ENCODE measurements at regions not wholly inside any gene's neighbourhood (a gene's known extent, or its start where the extent isn't known, plus 50 kb on each side); places are given as distances from the start of the nearest gene placed in this dataset.

- intact Hi-C loops (cut with DNase I; ENCODE audit: low total_unique reads), result no loop called here
- TF ChIP-seq CTCF (IDR thresholded peaks at IDR 0.05), result no peak
- no peak for TF ChIP-seq POLR2A (IDR thresholded peaks at IDR 0.05)
- WGBS, 2 donors, result 58 to 71% methylated on average over 3 of the region's 3 CpGs
- H3K4me3 ChIP-seq (ENCODE audit: low read depth, poor library complexity, severe bottlenecking), result no peak overlapping the region
- DNase-seq (ENCODE audit: low spot score in 2 of 2), result no peak
Measured at GRCh38 chr17:55668312-55668920, 54.2 kb downstream of the TMEM100 start.

- 69% methylated on average over 2 of the region's 2 CpGs for WGBS, 2 donors
- intact Hi-C loops (cut with DNase I; ENCODE audit: low total_unique reads), result no loop called here
- TF ChIP-seq CTCF (IDR thresholded peaks at IDR 0.05), result no peak
- no peak for TF ChIP-seq POLR2A (IDR thresholded peaks at IDR 0.05)
- no peak overlapping the region for H3K4me3 ChIP-seq (ENCODE audit: low read depth, poor library complexity, severe bottlenecking)
- DNase-seq (ENCODE audit: low spot score in 2 of 2), result no peak
Measured at GRCh38 chr17:55666806-55667205, 55.9 kb downstream of the TMEM100 start.

GRCh38 chr17:55664287-55664686, 58.4 kb downstream of the TMEM100 start:
- WGBS, 2 donors, result 77 to 96% methylated on average over 3 of the region's 3 CpGs
- intact Hi-C loops (cut with DNase I; ENCODE audit: low total_unique reads), result no loop called here
- no peak overlapping the region for H3K4me3 ChIP-seq (ENCODE audit: low read depth, poor library complexity, severe bottlenecking)
- DNase-seq (ENCODE audit: low spot score in 2 of 2), result no peak
- TF ChIP-seq CTCF (IDR thresholded peaks at IDR 0.05) (no peak), POLR2A (IDR thresholded peaks at IDR 0.05) (no peak)

- intact Hi-C loops (cut with DNase I; ENCODE audit: low total_unique reads), result no loop called here
- TF ChIP-seq CTCF (IDR thresholded peaks at IDR 0.05) (no peak), POLR2A (IDR thresholded peaks at IDR 0.05) (no peak)
- H3K4me3 ChIP-seq (ENCODE audit: low read depth, poor library complexity, severe bottlenecking), result no peak overlapping the region
- no peak for DNase-seq (ENCODE audit: low spot score in 2 of 2)
Measured at GRCh38 chr17:55663400-55663799, 59.3 kb downstream of the TMEM100 start.

GRCh38 chr17:55661963-55662834, 60.5 kb downstream of the TMEM100 start:
- WGBS, 2 donors, result 76 to 86% methylated on average over 10 of the region's 10 CpGs
- no peak for DNase-seq (ENCODE audit: low spot score in 2 of 2)

More at GRCh38 chr17:55661963-55662834, 60.5 kb downstream of the TMEM100 start:
- no peak overlapping the region for H3K4me3 ChIP-seq (ENCODE audit: low read depth, poor library complexity, severe bottlenecking)
- intact Hi-C loops (cut with DNase I; ENCODE audit: low total_unique reads), result no loop called here
- TF ChIP-seq POLR2A (IDR thresholded peaks at IDR 0.05), result no peak
- TF ChIP-seq CTCF (IDR thresholded peaks at IDR 0.05), result no peak

Measured in lower leg skin (tissue), 4 donors.